ENCODE measurements at regions not wholly inside any gene's neighbourhood (a gene's known extent, or its start where the extent isn't known, plus 50 kb on each side); places are given as distances from the start of the nearest gene placed in this dataset.
"Not testable (repeated sequence)": the region's sequence is repeated elsewhere in the genome, so short reads cannot be mapped to it uniquely, and the experiment has no call there.

DNA sequence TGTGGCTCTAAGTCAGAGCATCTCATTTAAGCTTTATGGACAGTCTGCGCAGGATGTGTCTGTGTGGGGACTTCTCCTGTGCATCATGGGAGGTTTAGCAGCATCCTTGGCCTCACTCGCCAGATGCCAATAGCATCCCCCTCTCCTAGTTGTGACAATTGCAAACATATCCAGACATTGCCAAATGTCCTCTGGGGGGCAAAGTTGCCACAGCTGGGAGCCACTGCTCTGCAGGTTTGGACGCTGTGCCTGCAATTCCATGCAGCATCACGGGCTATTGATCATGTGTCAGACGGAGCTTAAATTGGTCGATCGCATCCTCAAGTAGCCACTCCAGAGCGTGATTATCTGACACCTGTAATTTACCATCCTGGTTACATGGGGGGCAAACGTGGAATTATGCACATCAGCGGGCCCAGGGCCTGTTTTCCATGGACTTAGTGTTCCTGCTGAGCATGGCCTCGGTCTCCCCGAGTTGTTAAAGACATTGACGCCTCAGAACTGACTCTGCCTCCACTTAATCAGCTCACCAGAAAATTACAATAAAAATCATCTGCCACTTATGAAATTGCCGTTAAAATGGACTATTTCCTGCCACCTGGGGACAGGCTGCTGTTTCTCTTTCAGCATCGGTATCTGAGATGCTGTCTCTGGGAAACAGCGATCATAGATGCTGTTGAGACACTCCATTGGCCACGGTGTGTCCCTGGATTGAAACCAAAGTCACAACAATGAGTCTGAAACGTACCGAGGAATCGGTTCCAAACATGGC is 191.9 kb upstream of the SULF2 start:
- ATAC-seq = not testable (repeated sequence)

DNA sequence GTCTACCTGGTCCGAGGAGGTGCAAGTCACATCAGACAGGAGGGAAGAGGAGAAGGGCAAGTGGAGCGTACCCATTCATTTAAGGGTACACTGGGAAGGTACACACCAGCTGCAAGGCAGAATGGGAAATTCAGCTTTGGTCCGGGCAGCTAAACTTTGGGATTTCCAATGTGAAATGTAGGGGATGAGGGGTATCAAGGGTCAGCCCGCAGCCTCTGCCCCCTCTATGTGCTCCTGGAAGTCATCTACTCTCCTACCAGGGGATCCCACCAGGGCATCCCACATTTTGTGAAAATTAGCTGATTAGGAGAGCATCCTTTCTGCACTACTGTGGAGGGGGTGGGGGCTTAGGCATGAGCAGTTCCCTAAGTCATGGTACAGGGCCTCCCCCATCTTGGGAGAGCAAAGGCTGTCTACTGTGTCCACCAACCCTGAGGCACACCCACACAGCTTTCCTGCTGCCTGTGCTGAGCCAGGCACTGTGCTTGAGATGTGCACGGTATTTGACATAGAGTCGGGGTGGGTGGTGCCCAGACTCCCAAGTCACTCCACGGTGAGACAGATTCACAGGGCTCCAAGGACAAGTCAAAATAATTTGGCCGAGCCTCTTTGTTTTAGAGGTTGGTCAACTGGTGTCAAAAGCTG is 189.1 kb upstream of the SULF2 start:
- no peak for ATAC-seq
- TF ChIP-seq, protein P1, sequence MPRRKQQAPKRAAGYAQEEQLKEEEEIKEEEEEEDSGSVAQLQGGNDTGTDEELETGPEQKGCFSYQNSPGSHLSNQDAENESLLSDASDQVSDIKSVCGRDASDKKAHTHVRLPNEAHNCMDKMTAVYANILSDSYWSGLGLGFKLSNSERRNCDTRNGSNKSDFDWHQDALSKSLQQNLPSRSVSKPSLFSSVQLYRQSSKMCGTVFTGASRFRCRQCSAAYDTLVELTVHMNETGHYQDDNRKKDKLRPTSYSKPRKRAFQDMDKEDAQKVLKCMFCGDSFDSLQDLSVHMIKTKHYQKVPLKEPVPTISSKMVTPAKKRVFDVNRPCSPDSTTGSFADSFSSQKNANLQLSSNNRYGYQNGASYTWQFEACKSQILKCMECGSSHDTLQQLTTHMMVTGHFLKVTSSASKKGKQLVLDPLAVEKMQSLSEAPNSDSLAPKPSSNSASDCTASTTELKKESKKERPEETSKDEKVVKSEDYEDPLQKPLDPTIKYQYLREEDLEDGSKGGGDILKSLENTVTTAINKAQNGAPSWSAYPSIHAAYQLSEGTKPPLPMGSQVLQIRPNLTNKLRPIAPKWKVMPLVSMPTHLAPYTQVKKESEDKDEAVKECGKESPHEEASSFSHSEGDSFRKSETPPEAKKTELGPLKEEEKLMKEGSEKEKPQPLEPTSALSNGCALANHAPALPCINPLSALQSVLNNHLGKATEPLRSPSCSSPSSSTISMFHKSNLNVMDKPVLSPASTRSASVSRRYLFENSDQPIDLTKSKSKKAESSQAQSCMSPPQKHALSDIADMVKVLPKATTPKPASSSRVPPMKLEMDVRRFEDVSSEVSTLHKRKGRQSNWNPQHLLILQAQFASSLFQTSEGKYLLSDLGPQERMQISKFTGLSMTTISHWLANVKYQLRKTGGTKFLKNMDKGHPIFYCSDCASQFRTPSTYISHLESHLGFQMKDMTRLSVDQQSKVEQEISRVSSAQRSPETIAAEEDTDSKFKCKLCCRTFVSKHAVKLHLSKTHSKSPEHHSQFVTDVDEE (CRISPR knock-in tag; IDR thresholded peaks at IDR 0.05) = no peak
- TF ChIP-seq PPARA (CRISPR knock-in tag; IDR thresholded peaks at IDR 0.05; ENCODE audit: borderline replicate concordance) (no peak), ZNF565 (CRISPR knock-in tag; conservative IDR thresholded peaks at IDR 0.05; ENCODE audit: low read depth) (no peak)

DNA sequence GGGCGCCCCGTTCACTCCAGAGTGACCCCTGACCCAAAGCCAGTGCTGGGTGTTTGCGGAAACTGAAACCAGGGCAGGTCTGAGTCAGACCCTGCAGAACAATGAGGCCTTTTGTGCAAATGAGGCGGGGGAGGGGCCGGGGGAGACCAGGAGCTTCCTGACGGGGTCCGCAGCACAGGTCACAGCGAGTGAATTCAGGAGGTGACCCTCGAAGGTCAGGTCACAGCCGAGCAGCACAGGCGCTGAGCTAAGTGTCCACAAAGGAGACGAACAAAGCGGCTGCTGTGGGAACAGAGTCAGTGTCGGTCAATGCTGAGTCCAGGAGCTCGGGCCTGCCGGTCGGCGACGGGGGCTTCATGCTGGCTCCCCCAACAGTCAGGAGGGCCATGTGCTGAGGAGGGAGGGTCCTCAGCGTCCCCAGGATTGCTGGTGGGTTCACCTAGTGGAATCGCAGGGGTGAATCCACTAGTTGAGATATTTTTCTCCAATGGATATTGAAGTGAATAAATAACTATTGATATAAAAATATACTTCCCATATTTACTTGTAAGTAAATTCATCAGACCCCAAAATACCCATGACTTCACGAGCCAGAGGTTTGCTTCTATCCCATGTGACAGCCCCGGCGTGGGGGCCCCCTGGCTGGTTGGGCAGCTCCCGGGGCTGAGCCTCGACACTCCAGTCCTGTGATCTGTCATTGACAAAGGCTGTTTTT is 188.4 kb upstream of the SULF2 start:
- no peak for ATAC-seq
- TF ChIP-seq, protein P2, sequence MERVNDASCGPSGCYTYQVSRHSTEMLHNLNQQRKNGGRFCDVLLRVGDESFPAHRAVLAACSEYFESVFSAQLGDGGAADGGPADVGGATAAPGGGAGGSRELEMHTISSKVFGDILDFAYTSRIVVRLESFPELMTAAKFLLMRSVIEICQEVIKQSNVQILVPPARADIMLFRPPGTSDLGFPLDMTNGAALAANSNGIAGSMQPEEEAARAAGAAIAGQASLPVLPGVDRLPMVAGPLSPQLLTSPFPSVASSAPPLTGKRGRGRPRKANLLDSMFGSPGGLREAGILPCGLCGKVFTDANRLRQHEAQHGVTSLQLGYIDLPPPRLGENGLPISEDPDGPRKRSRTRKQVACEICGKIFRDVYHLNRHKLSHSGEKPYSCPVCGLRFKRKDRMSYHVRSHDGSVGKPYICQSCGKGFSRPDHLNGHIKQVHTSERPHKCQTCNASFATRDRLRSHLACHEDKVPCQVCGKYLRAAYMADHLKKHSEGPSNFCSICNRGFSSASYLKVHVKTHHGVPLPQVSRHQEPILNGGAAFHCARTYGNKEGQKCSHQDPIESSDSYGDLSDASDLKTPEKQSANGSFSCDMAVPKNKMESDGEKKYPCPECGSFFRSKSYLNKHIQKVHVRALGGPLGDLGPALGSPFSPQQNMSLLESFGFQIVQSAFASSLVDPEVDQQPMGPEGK (CRISPR knock-in tag; IDR thresholded peaks at IDR 0.05; ENCODE audit: borderline replicate concordance) = no peak
- TF ChIP-seq ISL1 (CRISPR knock-in tag; IDR thresholded peaks at IDR 0.05) (no peak), TCF4 (CRISPR knock-in tag; IDR thresholded peaks at IDR 0.05; ENCODE audit: borderline replicate concordance) (no peak), ZFP30 (CRISPR knock-in tag; IDR thresholded peaks at IDR 0.05) (no peak), CSDC2 (CRISPR knock-in tag; IDR thresholded peaks at IDR 0.05) (no peak), ZC3H10 (CRISPR knock-in tag; IDR thresholded peaks at IDR 0.05) (no peak)

DNA sequence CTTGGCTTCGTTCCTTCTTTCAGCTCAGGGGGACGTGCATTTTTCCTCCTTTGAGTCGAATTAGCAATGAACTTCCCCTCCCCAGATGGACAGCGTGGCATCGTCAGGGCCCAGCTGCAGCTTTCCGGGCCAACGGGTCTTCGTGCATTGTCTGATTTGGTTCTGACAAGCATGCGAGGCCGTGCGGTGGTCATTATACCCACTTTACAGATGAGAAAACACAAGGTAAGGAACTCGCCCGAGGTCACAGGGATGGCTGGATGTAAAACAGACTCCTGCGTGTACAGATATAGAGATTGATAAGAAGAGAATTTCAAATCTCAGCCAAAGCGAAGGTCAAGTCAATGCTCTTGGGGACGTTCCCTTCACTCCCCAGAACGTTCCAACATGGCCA is 187.6 kb upstream of the SULF2 start:
- no peak for TF ChIP-seq TOX (CRISPR knock-in tag; IDR thresholded peaks at IDR 0.05; ENCODE audit: borderline replicate concordance)
- TF ChIP-seq GLIS3 (CRISPR knock-in tag; IDR thresholded peaks at IDR 0.05) = no peak
- TF ChIP-seq RARB (CRISPR knock-in tag; IDR thresholded peaks at IDR 0.05) = no peak
- TF ChIP-seq, protein P3, sequence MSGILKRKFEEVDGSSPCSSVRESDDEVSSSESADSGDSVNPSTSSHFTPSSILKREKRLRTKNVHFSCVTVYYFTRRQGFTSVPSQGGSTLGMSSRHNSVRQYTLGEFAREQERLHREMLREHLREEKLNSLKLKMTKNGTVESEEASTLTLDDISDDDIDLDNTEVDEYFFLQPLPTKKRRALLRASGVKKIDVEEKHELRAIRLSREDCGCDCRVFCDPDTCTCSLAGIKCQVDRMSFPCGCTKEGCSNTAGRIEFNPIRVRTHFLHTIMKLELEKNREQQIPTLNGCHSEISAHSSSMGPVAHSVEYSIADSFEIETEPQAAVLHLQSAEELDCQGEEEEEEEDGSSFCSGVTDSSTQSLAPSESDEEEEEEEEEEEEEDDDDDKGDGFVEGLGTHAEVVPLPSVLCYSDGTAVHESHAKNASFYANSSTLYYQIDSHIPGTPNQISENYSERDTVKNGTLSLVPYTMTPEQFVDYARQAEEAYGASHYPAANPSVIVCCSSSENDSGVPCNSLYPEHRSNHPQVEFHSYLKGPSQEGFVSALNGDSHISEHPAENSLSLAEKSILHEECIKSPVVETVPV (CRISPR knock-in tag; IDR thresholded peaks at IDR 0.05) = no peak
- TF ChIP-seq, protein P4, sequence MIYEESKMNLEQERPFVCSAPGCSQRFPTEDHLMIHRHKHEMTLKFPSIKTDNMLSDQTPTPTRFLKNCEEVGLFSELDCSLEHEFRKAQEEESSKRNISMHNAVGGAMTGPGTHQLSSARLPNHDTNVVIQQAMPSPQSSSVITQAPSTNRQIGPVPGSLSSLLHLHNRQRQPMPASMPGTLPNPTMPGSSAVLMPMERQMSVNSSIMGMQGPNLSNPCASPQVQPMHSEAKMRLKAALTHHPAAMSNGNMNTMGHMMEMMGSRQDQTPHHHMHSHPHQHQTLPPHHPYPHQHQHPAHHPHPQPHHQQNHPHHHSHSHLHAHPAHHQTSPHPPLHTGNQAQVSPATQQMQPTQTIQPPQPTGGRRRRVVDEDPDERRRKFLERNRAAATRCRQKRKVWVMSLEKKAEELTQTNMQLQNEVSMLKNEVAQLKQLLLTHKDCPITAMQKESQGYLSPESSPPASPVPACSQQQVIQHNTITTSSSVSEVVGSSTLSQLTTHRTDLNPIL (CRISPR knock-in tag; IDR thresholded peaks at IDR 0.05; ENCODE audit: low read depth) = no peak
- TF ChIP-seq PPARA (CRISPR knock-in tag; IDR thresholded peaks at IDR 0.05; ENCODE audit: borderline replicate concordance) = no peak
- no peak for TF ChIP-seq ZNF70 (CRISPR knock-in tag; IDR thresholded peaks at IDR 0.05)
- TF ChIP-seq OSR1 (CRISPR knock-in tag; IDR thresholded peaks at IDR 0.05) = no peak
- TF ChIP-seq ZFP3 (CRISPR knock-in tag; IDR thresholded peaks at IDR 0.05) = no peak
- no peak for ATAC-seq

DNA sequence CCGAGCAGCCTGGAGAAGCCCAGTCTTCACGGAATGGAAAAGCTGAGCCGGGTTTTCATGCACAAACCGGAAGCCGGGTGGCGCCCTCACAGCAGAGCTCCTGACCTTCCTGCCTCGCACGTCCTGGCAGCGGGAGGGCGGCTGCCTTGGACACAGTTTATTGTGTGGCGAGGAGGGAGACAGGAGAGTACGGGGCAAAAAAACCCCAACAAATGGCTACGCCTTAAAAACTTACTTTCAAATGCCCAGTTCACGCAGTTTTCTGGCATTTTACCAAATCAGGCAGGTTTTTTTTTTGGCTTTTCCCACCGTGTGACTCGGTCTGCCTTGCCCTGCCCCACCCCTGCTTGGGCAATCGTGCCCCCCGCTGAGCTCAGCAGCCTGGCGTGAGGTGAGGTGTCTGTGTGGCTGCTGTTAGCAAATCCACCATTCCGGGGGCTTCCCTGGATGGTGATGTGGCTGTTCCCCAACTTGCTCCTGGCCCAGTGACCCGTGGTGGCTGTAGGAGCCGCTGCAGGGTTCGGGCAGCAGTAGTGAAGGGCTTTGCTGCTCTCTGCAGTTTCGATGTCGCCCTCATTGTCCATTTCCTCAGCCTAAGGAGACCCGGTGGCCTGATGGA is 187.1 kb upstream of the SULF2 start:
- peak; percentile 20; the same call in 1 of the 3 replicates for ATAC-seq

Data from SK-N-SH treated with all-trans-retinoic acid at 6 μM for 48 hours (cell line).